ENCODE measurements at regions not wholly inside any gene's neighbourhood (a gene's known extent, or its start where the extent isn't known, plus 50 kb on each side); places are given as distances from the start of the nearest gene placed in this dataset.

- ChIA-PET POLR2A (ENCODE audit: partially characterized antibody) (no interaction called here), CTCF (ENCODE audit: partially characterized antibody) (interaction anchor here (0.8 to 1.8 kb wide), 5 partner anchors 12 to 327 kb away, joined by 3 to 4 read pairs (median 3); no protein-coding TSS in a partner anchor)
- H2BK120ac ChIP-seq (replicated peaks; ENCODE audit: low read depth, low read length): no peak overlapping the region
- no peaks in the 10 kb centered on the region for H3K9me3 ChIP-seq (ENCODE audit: insufficient read depth in 2 of 2, low read depth in 1 of 2, low read length in 1 of 2)
- no peak overlapping the region for H2AFZ ChIP-seq (ENCODE audit: low read length)
- no peaks in the 10 kb centered on the region for H4K20me1 ChIP-seq (replicated peaks in 1 of 2; ENCODE audit: control insufficient read depth in 1 of 2, insufficient read depth in 2 of 2, low read length in 2 of 2)
- no peak overlapping the region for H3K56ac ChIP-seq (replicated peaks; ENCODE audit: insufficient read length, low read depth, low read length)
- no peak overlapping the region for H2BK15ac ChIP-seq (ENCODE audit: low read length)
- no peaks in the 10 kb centered on the region for H3K79me2 ChIP-seq (ENCODE audit: control insufficient read depth in 1 of 2, insufficient read depth in 2 of 2, low read length in 2 of 2)
- no peak overlapping the region for H4K5ac ChIP-seq (ENCODE audit: insufficient read length, low read depth, low read length)
- H3K14ac ChIP-seq (ENCODE audit: insufficient read length): no peak overlapping the region
- no peak overlapping the region for H2BK5ac ChIP-seq (ENCODE audit: low read depth, low read length)
- no peak overlapping the region for H3K4me2 ChIP-seq (ENCODE audit: insufficient read depth in 1 of 2, low read depth in 2 of 2, low read length in 2 of 2)
- no peak overlapping the region for H2BK12ac ChIP-seq (ENCODE audit: low read depth, low read length)
- H4K91ac ChIP-seq (replicated peaks; ENCODE audit: insufficient read length, low read length): no peak overlapping the region
- H3K79me1 ChIP-seq (ENCODE audit: low read depth, low read length): no peaks in the 10 kb centered on the region
- H3K4me3 ChIP-seq (ENCODE audit: extremely low read depth in 1 of 4, insufficient read depth in 2 of 4, low read depth in 3 of 4, low read length in 4 of 4): no peak overlapping the region
- no peak overlapping the region for H3K18ac ChIP-seq (ENCODE audit: extremely low read depth, low read length)
- DNase-seq (ENCODE audit: low read depth in 1 of 2, low spot score in 2 of 2) (no peak), FAIRE-seq (no peak)
- H3K23me2 ChIP-seq (ENCODE audit: low read depth, low read length): no peaks in the 10 kb centered on the region
- no peak overlapping the region for H2BK20ac ChIP-seq (ENCODE audit: low read length)
- H3K4me1 ChIP-seq (replicated peaks in 1 of 4; ENCODE audit: control insufficient read depth in 3 of 4, insufficient read depth in 4 of 4, low read length in 3 of 4): no peaks in the 10 kb centered on the region
- H3K27ac ChIP-seq (ENCODE audit: low read depth, low read length): no peak overlapping the region
- H4K8ac ChIP-seq (ENCODE audit: extremely low read depth, insufficient read depth, low read length): no peak overlapping the region
- H3K36me3 ChIP-seq (ENCODE audit: control insufficient read depth in 2 of 4, insufficient read depth in 4 of 4, low read length in 3 of 4): no peaks in the 10 kb centered on the region
- H3K9ac ChIP-seq (replicated peaks in 1 of 4; ENCODE audit: extremely low read depth in 1 of 4, low read depth in 3 of 4, low read length in 3 of 4): no peak overlapping the region
- no peak overlapping the region for H3K23ac ChIP-seq (ENCODE audit: insufficient read length)
- H3K27me3 ChIP-seq (replicated peaks in 1 of 4; ENCODE audit: control insufficient read depth in 3 of 4, extremely low read depth in 1 of 4, insufficient read depth in 3 of 4, low read length in 3 of 4): no peaks in the 10 kb centered on the region
- H3K4ac ChIP-seq (replicated peaks; ENCODE audit: insufficient read length, low read depth, low read length): no peak overlapping the region
- no peak overlapping the region for H2AK5ac ChIP-seq (ENCODE audit: low read depth, low read length)
- TF ChIP-seq SIN3A (conservative IDR thresholded peaks at IDR 0.05 in 1 of 2, IDR thresholded peaks at IDR 0.05 in 1 of 2; ENCODE audit: low read depth in 1 of 2, low read length in 2 of 2) (no peak), SP2 (IDR thresholded peaks at IDR 0.05; ENCODE audit: low read length) (no peak), CHD1 (IDR thresholded peaks at IDR 0.05; ENCODE audit: low read depth, low read length) (no peak)
- TF ChIP-seq, protein P1, sequence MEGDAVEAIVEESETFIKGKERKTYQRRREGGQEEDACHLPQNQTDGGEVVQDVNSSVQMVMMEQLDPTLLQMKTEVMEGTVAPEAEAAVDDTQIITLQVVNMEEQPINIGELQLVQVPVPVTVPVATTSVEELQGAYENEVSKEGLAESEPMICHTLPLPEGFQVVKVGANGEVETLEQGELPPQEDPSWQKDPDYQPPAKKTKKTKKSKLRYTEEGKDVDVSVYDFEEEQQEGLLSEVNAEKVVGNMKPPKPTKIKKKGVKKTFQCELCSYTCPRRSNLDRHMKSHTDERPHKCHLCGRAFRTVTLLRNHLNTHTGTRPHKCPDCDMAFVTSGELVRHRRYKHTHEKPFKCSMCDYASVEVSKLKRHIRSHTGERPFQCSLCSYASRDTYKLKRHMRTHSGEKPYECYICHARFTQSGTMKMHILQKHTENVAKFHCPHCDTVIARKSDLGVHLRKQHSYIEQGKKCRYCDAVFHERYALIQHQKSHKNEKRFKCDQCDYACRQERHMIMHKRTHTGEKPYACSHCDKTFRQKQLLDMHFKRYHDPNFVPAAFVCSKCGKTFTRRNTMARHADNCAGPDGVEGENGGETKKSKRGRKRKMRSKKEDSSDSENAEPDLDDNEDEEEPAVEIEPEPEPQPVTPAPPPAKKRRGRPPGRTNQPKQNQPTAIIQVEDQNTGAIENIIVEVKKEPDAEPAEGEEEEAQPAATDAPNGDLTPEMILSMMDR (IDR thresholded peaks at IDR 0.05; ENCODE audit: control extremely low read depth in 1 of 3, insufficient read depth in 1 of 3, low read depth in 1 of 3, low read length in 3 of 3): no peak
Observed at GRCh38 chr9:99560561-99560960, 261.1 kb upstream of the NR4A3 start.
